GM12878 (cell line): ENCODE measurements at regions not wholly inside any gene's neighbourhood (a gene's known extent, or its start where the extent isn't known, plus 50 kb on each side); places are given as distances from the start of the nearest gene placed in this dataset.

Experiments used
- ATAC-seq: fragments of 200-7000 bp; cut with Tn5 transposase; 3 replicates; pipeline ENCODE4 v1.9.1; 2020; ENCODE audit warnings: mild to moderate bottlenecking, moderate library complexity
- BruUV-seq: library from RNA; stranded (reverse); fragments of 400-500 nt; replicated peaks from 2 replicates; lab custom pipeline; 2021; lab: Mats Ljungman, UMichigan
- CTCF ChIA-PET: fragments of 300-600 bp; sonication (Branson Sonifier 250); formaldehyde crosslinking; extraction: SDS; loops from one replicate; lab custom pipeline; 2021; ENCODE audit warnings: inconsistent platforms; lab: Yijun Ruan, JAX
- POLR2A ChIA-PET: fragments of 350-600 bp; formaldehyde crosslinking; extraction: SDS; loops from one replicate; lab custom pipeline; 2021; ENCODE audit warnings: inconsistent platforms; lab: Charles Lee
- RAD21 ChIA-PET: fragments of 300-600 bp; sonication (Branson Sonifier 250); formaldehyde crosslinking; loops from one replicate; lab custom pipeline; 2023; ENCODE audit warnings: antibody characterized with exemption; ENCODE audit not compliant: unreplicated experiment; lab: Charles Lee
- SMC1A ChIA-PET: fragments of 300-600 bp; sonication (Branson Sonifier 250); formaldehyde crosslinking; loops from one replicate; lab custom pipeline; 2023; ENCODE audit not compliant: unreplicated experiment, uncharacterized antibody; lab: Charles Lee
- DNase-seq: peaks from one replicate; pipeline ENCODE4 v3.0.0-alpha.2; 2011; ENCODE audit warnings: low read depth, low spot score
- FAIRE-seq: peaks from 3 replicates; lab custom pipeline; 2011; peaks lifted over from hg19 to GRCh38; lab: Jason Lieb, UNC
- H2AFZ ChIP-seq: 2 replicates; pipeline ENCODE4 v1.6.0; 2011; ENCODE audit warnings: low read depth, low read length, control low read depth; ENCODE audit not compliant: control insufficient read depth
- H3K27ac ChIP-seq: 2 replicates; pipeline ENCODE4 v1.5.1; 2011; ENCODE audit warnings: control low read depth; ENCODE audit not compliant: control insufficient read depth, insufficient read depth
- H3K27me3 ChIP-seq, 2 experiments: replicated peaks in 1 of 2; 2 replicates each; pipeline versions ENCODE4 v1.6.0 to v1.6.1; 2011; ENCODE audit warnings: low read length in 1 of 2; ENCODE audit not compliant: control insufficient read depth in 2 of 2, insufficient read depth in 2 of 2
- H3K36me3 ChIP-seq, 2 experiments: 2 replicates each; pipeline ENCODE4 v1.5.1; 2011; ENCODE audit warnings: low read length in 1 of 2; ENCODE audit not compliant: control insufficient read depth in 2 of 2, insufficient read depth in 2 of 2
- H3K4me1 ChIP-seq: 2 replicates; pipeline ENCODE4 v1.6.1; 2011; ENCODE audit warnings: mild to moderate bottlenecking, low read length, moderate library complexity, mixed read lengths; ENCODE audit not compliant: control insufficient read depth, insufficient read depth
- H3K4me2 ChIP-seq: 2 replicates; pipeline ENCODE4 v1.6.0; 2011; ENCODE audit warnings: control low read depth; ENCODE audit not compliant: control insufficient read depth, insufficient read depth
- H3K4me3 ChIP-seq: fragments of 200-600 bp; sonication (generic); 2 replicates; pipeline ENCODE4 v1.5.1; 2016
- H3K79me2 ChIP-seq: 2 replicates; pipeline ENCODE4 v1.6.0; 2011; ENCODE audit warnings: low read length; ENCODE audit not compliant: control insufficient read depth, insufficient read depth
- H3K9ac ChIP-seq: 2 replicates; pipeline ENCODE4 v1.8.0; 2011; ENCODE audit warnings: low read length, control low read depth, mixed read lengths; ENCODE audit not compliant: control insufficient read depth, insufficient read depth
- H3K9me3 ChIP-seq: replicated peaks from 3 replicates; pipeline ENCODE4 v1.5.1; 2011; ENCODE audit warnings: mild to moderate bottlenecking, low read length; ENCODE audit not compliant: control insufficient read depth, insufficient read depth
- H4K20me1 ChIP-seq: 2 replicates; pipeline ENCODE4 v1.6.0; 2011; ENCODE audit not compliant: control insufficient read depth, insufficient read depth
- BACH1 ChIP-seq: fragments of 450-650 bp; IDR thresholded peaks from 2 replicates; pipeline ENCODE4 v1.6.1; 2017; ENCODE audit warnings: mild to moderate bottlenecking, borderline replicate concordance
- BHLHE40 ChIP-seq, 2 experiments: fragments of 450-650 bp in 1 of 2; IDR thresholded peaks; 2 replicates each; pipeline ENCODE4 v1.6.1; 2011 to 2017; ENCODE audit warnings: low read depth in 2 of 2, borderline replicate concordance in 1 of 2, improper control_type of control experiment in 1 of 2, low read length in 1 of 2, mild to moderate bottlenecking in 1 of 2
- CBX3 ChIP-seq: fragments of 200-600 bp; sonication (generic); IDR thresholded peaks from 2 replicates; pipeline ENCODE4 v1.6.1; 2016; ENCODE audit warnings: low read depth, borderline replicate concordance
- HCFC1 ChIP-seq: fragments of 150-350 bp; IDR thresholded peaks from 2 replicates; pipeline ENCODE4 v1.6.1; 2014; ENCODE audit warnings: low read length
- HDAC2 ChIP-seq: fragments of 200-600 bp; sonication (generic); IDR thresholded peaks from 2 replicates; pipeline ENCODE4 v1.6.1; 2017
- IRF4 ChIP-seq: IDR thresholded peaks from 2 replicates; pipeline ENCODE4 v1.6.1; 2011; ENCODE audit warnings: low read depth, low read length
- KAT2A ChIP-seq: conservative IDR thresholded peaks from 2 replicates; pipeline ENCODE4 v1.6.1; 2011; ENCODE audit warnings: low read depth, low read length; ENCODE audit not compliant: control insufficient read depth
- MTA2 ChIP-seq: fragments of 450-650 bp; IDR thresholded peaks from 2 replicates; pipeline ENCODE4 v1.6.1; 2016; ENCODE audit warnings: low read depth, mild to moderate bottlenecking, moderate library complexity
- MYB ChIP-seq: fragments of 150-350 bp; IDR thresholded peaks from 2 replicates; pipeline ENCODE4 v1.6.1; 2014; ENCODE audit warnings: mild to moderate bottlenecking, low read depth, low read length, borderline replicate concordance
- NBN ChIP-seq: fragments of 450-650 bp; IDR thresholded peaks from 2 replicates; pipeline ENCODE4 v1.6.1; 2016
- NR2C1 ChIP-seq: fragments of 450-650 bp; IDR thresholded peaks from 2 replicates; pipeline ENCODE4 v1.6.1; 2017; ENCODE audit warnings: antibody characterized with exemption, mild to moderate bottlenecking, moderate library complexity
- NR2F1 ChIP-seq: fragments of 450-650 bp; conservative IDR thresholded peaks from 2 replicates; pipeline ENCODE4 v1.6.1; 2017; ENCODE audit warnings: mild to moderate bottlenecking
- SPI1 ChIP-seq: IDR thresholded peaks from 2 replicates; pipeline ENCODE4 v1.6.1; 2011; ENCODE audit warnings: low read depth, mild to moderate bottlenecking, low read length, moderate library complexity, borderline replicate concordance; ENCODE audit not compliant: insufficient read depth
- SREBF1 ChIP-seq: IDR thresholded peaks from 2 replicates; pipeline ENCODE4 v1.6.1; 2012; ENCODE audit warnings: mild to moderate bottlenecking, low read length
- USF1 ChIP-seq: IDR thresholded peaks from 2 replicates; pipeline ENCODE4 v1.6.1; 2011; ENCODE audit warnings: borderline replicate concordance, low read depth, mild to moderate bottlenecking, moderate library complexity, mixed read lengths, low read length; ENCODE audit not compliant: insufficient read depth; ENCODE audit errors: extremely low read length
- ZBED1 ChIP-seq: IDR thresholded peaks from 2 replicates; pipeline ENCODE4 v1.6.1; 2016; ENCODE audit warnings: borderline replicate concordance
- ZNF207 ChIP-seq: fragments of 450-650 bp; IDR thresholded peaks from 2 replicates; pipeline ENCODE4 v1.6.1; 2014; ENCODE audit warnings: antibody characterized with exemption, mild to moderate bottlenecking, borderline replicate concordance
- ZNF24 ChIP-seq: fragments of 450-650 bp; IDR thresholded peaks from 2 replicates; pipeline ENCODE4 v1.6.1; 2017; ENCODE audit warnings: antibody characterized with exemption, mild to moderate bottlenecking
- ZNF384 ChIP-seq: IDR thresholded peaks from 2 replicates; pipeline ENCODE4 v1.6.1; 2012; ENCODE audit warnings: low read depth, mild to moderate bottlenecking, low read length, improper control_type of control experiment, borderline replicate concordance
- WGBS: methylation state at CpG from one replicate; pipeline ENCODE4 v1.1.6; 2016; ENCODE audit warnings: low lambda C conversion rate; ENCODE audit not compliant: insufficient replicate concordance, insufficient coverage; ENCODE audit errors: missing lambda C conversion rate; 5-methylcytosine and 5-hydroxymethylcytosine counted together
- in situ Hi-C: fragments of 300-500 bp; cut with MboI; formaldehyde crosslinking; loops from 9 replicates; pipeline ENCODE4 v1.14.3; 2018; ENCODE audit warnings: mixed read lengths
- intact Hi-C: fragments of 100-400 bp; cut with micrococcal nuclease; formaldehyde crosslinking; loops from one replicate; pipeline ENCODE4 v1.14.2; 2022; ENCODE audit not compliant: unreplicated experiment

GRCh38 chr1:238489006-238489405 is 598.3 kb upstream of the ZP4 start:
- Histone ChIP-seq H3K27ac (no peak overlapping the region), H3K4me1 (no peaks in the 10 kb centered on the region), H3K9ac (no peak overlapping the region), H3K36me3 (no peaks in the 10 kb centered on the region), H3K79me2 (no peaks in the 10 kb centered on the region), H3K4me2 (no peak overlapping the region), H3K4me3 (no peak overlapping the region), H2AFZ (no peak overlapping the region), H3K27me3 (no peaks in the 10 kb centered on the region), H3K9me3 (no peaks in the 10 kb centered on the region), H4K20me1 (no peaks in the 10 kb centered on the region)
- no peak for FAIRE-seq
- 0% methylated on average over 3 of the region's 3 CpGs for whole genome bisulfite sequencing
- ATAC-seq, result no peak
- no TSS peak for BruUV-seq
- TF ChIP-seq ZNF384, result no peak
- no peak for TF ChIP-seq ZNF207
- no peak for TF ChIP-seq CBX3
- TF ChIP-seq NR2C1, result no peak
- TF ChIP-seq BHLHE40 (IDR thresholded peaks at IDR 0.05; ENCODE audit: borderline replicate concordance in 1 of 2, low read depth in 2 of 2, low read length in 1 of 2), result no peak
- no peak for TF ChIP-seq SPI1
- TF ChIP-seq SREBF1, result no peak
- TF ChIP-seq ZNF24, result no peak
- SMC1A ChIA-PET, result interaction anchor here (1.1 kb wide), 1 partner anchor 10 kb away, joined by 3 read pairs; no protein-coding TSS in a partner anchor
- no peak for DNase-seq
- RAD21 ChIA-PET, result no interaction called here
- CTCF ChIA-PET, result no interaction called here
- POLR2A ChIA-PET, result no interaction called here
- in situ Hi-C loops (no loop called here), intact Hi-C loops (no loop called here)

DNA sequence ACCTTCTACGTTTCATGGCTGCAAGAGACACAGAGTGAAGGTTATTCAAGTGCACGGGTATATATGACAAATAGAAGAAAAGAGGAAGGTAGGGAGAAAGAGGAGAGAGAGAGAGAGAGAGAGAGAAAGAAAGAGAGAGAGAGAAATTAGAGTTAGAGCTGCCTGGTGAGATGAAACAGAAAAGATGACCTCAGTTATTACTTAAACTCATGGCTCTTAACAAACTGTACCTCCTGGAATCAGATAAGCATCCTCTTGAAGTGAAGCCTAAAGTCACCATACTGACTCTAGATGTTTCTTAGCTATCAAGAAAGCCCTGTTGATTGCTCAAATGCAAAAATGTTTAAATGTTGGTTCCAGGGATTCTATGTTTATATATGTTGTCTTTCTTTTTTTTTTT is 597.7 kb upstream of the ZP4 start:
- SMC1A ChIA-PET, result interaction anchor here (1.1 kb wide), 1 partner anchor 11 kb away, joined by 3 read pairs; no protein-coding TSS in a partner anchor
- Histone ChIP-seq H3K4me2 (no peak overlapping the region), H3K79me2 (no peaks in the 10 kb centered on the region), H3K36me3 (no peaks in the 10 kb centered on the region), H3K27ac (no peak overlapping the region), H2AFZ (no peak overlapping the region), H3K27me3 (no peaks in the 10 kb centered on the region), H3K4me1 (no peaks in the 10 kb centered on the region), H4K20me1 (no peaks in the 10 kb centered on the region), H3K4me3 (no peak overlapping the region), H3K9me3 (no peaks in the 10 kb centered on the region), H3K9ac (no peak overlapping the region)
- intact Hi-C loops (no loop called here), in situ Hi-C loops (no loop called here)
- FAIRE-seq, result no peak
- CTCF ChIA-PET, result no interaction called here
- BruUV-seq, result no TSS peak
- ATAC-seq, result no peak
- POLR2A ChIA-PET, result no interaction called here
- no peak for TF ChIP-seq MTA2
- TF ChIP-seq NBN, result no peak
- TF ChIP-seq KAT2A, result no peak
- TF ChIP-seq HDAC2, result no peak
- TF ChIP-seq MYB, result no peak
- no peak for TF ChIP-seq USF1
- TF ChIP-seq ZBED1, result no peak
- TF ChIP-seq HCFC1, result no peak
- no peak for TF ChIP-seq NR2F1
- no peak for TF ChIP-seq IRF4
- TF ChIP-seq BACH1, result no peak
- RAD21 ChIA-PET, result no interaction called here
- no peak for DNase-seq
- WGBS, result 3% methylated on average over 2 of the region's 2 CpGs
